Activated CD4-positive, alpha-beta T cell treated with anti-CD3 and anti-CD28 coated beads for 36 hours (primary cell): ENCODE measurements at regions not wholly inside any gene's neighbourhood (a gene's known extent, or its start where the extent isn't known, plus 50 kb on each side); places are given as distances from the start of the nearest gene placed in this dataset.

Experiments
- ATAC-seq: fragments of 200-7000 bp; cut with Tn5 transposase; one replicate; pipeline ENCODE4 v1.10.0; 2021; ENCODE audit warnings: mild to moderate bottlenecking, moderate library complexity
- CTCF ChIA-PET: fragments of 350-600 bp; sonication (Branson Sonifier 250); formaldehyde crosslinking; loops from one replicate; lab custom pipeline; 2021; ENCODE audit warnings: antibody characterized with exemption; lab: Charles Lee
- POLR2A ChIA-PET: fragments of 350-600 bp; sonication (Branson Sonifier 250); formaldehyde crosslinking; loops from one replicate; lab custom pipeline; 2021; ENCODE audit warnings: antibody characterized with exemption, inconsistent platforms; lab: Charles Lee
- DNase-seq: peaks from one replicate; pipeline ENCODE4 v3.0.0-alpha.2; 2020
- H3K27ac Mint-ChIP-seq: one replicate; pipeline ENCODE4 v1.8.0; 2021; ENCODE audit warnings: mixed read lengths
- H3K27me3 Mint-ChIP-seq: one replicate; pipeline ENCODE4 v1.8.0; 2021; ENCODE audit warnings: mixed read lengths
- H3K36me3 Mint-ChIP-seq: one replicate; pipeline ENCODE4 v1.8.0; 2021; ENCODE audit warnings: low read depth, mixed read lengths
- H3K4me1 Mint-ChIP-seq: one replicate; pipeline ENCODE4 v1.8.0; 2021; ENCODE audit warnings: mixed read lengths
- H3K4me3 Mint-ChIP-seq: one replicate; pipeline ENCODE4 v1.8.0; 2021; ENCODE audit warnings: mild to moderate bottlenecking, moderate library complexity, mixed read lengths
- H3K9me3 Mint-ChIP-seq: one replicate; pipeline ENCODE4 v1.8.0; 2021; ENCODE audit warnings: low read depth, mixed read lengths
- intact Hi-C, 2 experiments: fragments of 100-400 bp; cut with DNase I in 1 of 2; cut with micrococcal nuclease in 1 of 2; formaldehyde crosslinking; loops; one replicate each; pipeline versions ENCODE4 v1.14.2 to v1.15.1; 2022 to 2024; cut with DNase I, micrococcal nuclease

DNA sequence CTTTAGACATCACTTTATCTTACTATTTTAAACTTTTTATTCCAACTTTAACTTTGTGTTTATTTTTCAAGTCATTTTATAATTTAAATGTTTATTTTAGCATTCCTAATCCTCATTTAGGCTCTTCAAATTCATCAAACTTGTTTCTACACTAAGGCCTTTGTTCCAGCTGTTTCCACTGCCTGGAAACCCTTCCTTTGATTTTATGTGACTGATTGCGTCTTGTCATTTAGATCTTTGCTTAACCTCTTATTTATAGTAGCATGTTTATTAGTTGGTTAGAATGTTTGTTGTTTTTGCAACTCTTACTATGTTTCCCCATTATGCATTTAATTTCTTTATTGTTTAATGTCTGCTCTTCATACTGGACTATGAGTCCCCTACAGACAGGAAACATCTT lies 132.0 kb downstream of the FAM181B start:
- ATAC-seq (no peak), DNase-seq (no peak)
- POLR2A ChIA-PET = no interaction called here
- H3K27ac Mint-ChIP-seq = no peak overlapping the region
- H3K9me3 Mint-ChIP-seq = no peaks in the 10 kb centered on the region
- H3K36me3 Mint-ChIP-seq = no peaks in the 10 kb centered on the region
- no peaks in the 10 kb centered on the region for H3K4me1 Mint-ChIP-seq
- intact Hi-C loops = no loop called here
- CTCF ChIA-PET = no interaction called here
- no peaks in the 10 kb centered on the region for H3K27me3 Mint-ChIP-seq
- no peak overlapping the region for H3K4me3 Mint-ChIP-seq

DNA sequence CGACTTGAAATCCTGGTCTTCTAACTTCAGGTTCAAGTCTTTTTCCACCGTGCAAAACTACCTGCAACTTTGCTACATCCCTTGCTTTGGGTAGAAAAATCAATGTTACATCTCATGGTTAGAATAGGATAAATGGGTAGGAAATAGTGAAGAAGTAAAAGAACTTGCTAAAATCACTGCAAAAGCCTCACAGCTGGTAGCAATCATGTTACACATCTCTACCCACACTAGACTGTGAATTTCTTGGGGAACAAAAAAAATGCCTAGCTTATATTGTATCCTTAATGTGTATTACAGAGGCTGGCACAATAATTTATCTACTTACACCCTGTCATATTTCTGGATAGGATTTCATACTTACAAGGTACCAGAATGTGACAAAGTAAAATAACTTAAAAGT lies 133.8 kb downstream of the FAM181B start:
- ATAC-seq = no peak
- Mint-ChIP-seq H3K9me3 (no peaks in the 10 kb centered on the region), H3K4me1 (no peaks in the 10 kb centered on the region), H3K4me3 (no peak overlapping the region), H3K27ac (no peak overlapping the region), H3K36me3 (no peaks in the 10 kb centered on the region), H3K27me3 (no peaks in the 10 kb centered on the region)
- POLR2A ChIA-PET = interaction anchor here (0.7 kb wide), 1 partner anchor 15 kb away, joined by 3 read pairs; no protein-coding TSS in a partner anchor
- DNase-seq = no peak
- CTCF ChIA-PET = interaction anchor here (1.1 kb wide), 1 partner anchor 61 kb away, joined by 3 read pairs; no protein-coding TSS in a partner anchor
- intact Hi-C loops = no loop called here

DNA sequence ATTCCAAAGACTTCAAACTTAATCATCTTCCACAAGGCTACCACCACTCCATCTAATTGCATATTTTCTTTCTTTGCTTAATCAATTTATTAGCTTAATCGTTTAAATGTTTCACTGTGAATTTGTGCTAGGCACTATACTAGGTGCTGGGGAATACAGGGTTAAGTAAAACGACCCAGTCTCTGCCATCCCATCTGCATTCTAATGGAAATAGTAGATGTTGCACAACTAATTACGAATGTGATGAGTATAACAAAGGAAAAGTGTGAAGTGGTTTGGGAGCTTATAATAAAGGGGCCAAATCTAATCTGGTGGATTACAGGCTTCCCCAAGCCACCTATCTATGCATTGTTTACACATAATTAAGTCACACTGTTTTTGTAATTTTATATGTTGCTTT lies 147.1 kb downstream of the FAM181B start:
- Mint-ChIP-seq H3K4me3 (no peak overlapping the region), H3K27me3 (no peaks in the 10 kb centered on the region), H3K27ac (no peak overlapping the region), H3K36me3 (no peaks in the 10 kb centered on the region), H3K4me1 (no peaks in the 10 kb centered on the region), H3K9me3 (no peaks in the 10 kb centered on the region)
- intact Hi-C loops = no loop called here
- POLR2A ChIA-PET = no interaction called here
- DNase-seq (no peak), ATAC-seq (no peak)
- CTCF ChIA-PET = interaction anchor here (0.6 kb wide), 1 partner anchor 194 kb away, joined by 3 read pairs; no protein-coding TSS in a partner anchor

DNA sequence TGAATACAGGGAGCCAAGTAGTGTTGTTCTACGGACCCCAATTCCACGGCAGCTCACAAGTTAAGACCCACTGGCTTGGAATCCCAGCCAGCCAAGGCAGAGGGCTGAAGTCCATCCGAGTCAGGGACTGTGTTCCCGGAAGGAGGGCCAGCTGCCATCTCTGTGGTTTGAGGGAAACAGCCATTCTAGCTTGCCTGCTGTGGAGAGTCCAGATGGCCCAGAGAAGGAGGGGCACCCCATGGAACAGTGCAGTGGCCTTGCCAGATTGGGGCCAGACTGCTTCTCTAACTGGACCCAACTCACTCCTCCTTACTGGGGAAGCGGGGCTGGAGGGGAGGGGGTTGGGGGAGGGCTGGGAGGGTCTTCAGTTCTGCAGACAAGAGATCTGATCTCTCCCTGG lies 156.4 kb downstream of the FAM181B start:
- no peak overlapping the region for H3K4me3 Mint-ChIP-seq
- POLR2A ChIA-PET = interaction anchor here (0.7 kb wide), 1 partner anchor 89 kb away, joined by 3 read pairs; no protein-coding TSS in a partner anchor
- H3K9me3 Mint-ChIP-seq = no peaks in the 10 kb centered on the region
- ATAC-seq (no peak), DNase-seq (no peak)
- CTCF ChIA-PET = no interaction called here
- H3K36me3 Mint-ChIP-seq = no peaks in the 10 kb centered on the region
- no peaks in the 10 kb centered on the region for H3K27me3 Mint-ChIP-seq
- intact Hi-C loops = no loop called here
- no peak overlapping the region for H3K27ac Mint-ChIP-seq
- no peaks in the 10 kb centered on the region for H3K4me1 Mint-ChIP-seq

DNA sequence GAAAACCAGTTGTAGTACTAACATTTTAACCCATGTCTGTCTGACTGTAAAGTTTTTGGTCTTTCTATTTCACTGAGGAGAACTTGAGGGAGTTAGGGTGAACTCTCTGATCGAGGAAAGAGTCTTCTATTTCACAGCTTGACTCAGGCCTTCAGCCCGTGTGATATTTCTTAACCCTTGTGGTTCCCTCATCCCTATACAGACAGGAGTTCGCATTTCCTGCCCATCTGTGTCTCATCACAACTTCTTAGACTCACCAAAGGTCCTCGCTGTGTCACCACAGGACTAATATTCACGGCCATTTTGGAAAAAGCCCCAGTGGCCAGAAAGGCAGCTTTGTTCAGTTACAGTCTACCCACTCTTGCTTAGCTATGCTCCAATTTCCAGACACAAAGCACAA lies 172.8 kb downstream of the FAM181B start:
- POLR2A ChIA-PET = no interaction called here
- intact Hi-C loops = no loop called here
- DNase-seq = no peak

DNA sequence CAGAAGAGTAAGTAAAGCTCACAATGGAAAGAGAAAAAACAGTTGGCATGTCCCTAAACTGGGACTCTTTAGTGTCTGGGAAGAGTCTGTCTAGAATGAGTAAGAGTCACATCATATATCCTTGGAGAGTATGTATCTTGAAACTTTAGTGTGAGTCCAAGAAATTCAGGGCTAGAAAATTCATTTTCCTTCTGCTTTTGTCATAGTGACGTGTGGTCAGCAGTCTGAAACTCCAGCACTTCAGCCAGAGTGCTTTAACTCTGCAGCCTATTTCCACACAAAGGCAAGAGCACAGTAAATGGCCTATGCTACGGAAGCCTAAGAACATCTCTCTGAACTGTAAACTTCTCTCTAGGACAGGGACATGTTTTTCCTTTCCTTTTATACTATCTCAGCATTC lies 174.1 kb downstream of the FAM181B start:
- no peaks in the 10 kb centered on the region for H3K36me3 Mint-ChIP-seq
- no peaks in the 10 kb centered on the region for H3K9me3 Mint-ChIP-seq
- POLR2A ChIA-PET = no interaction called here
- H3K27me3 Mint-ChIP-seq = peaks cover 3% of the 10 kb centered on the region
- DNase-seq (no peak), ATAC-seq (no peak)
- H3K4me3 Mint-ChIP-seq = no peak overlapping the region
- CTCF ChIA-PET = interaction anchor here (0.6 kb wide), 1 partner anchor 915 kb away, joined by 3 read pairs; no protein-coding TSS in a partner anchor
- H3K27ac Mint-ChIP-seq = no peak overlapping the region
- intact Hi-C loops = no loop called here
- no peaks in the 10 kb centered on the region for H3K4me1 Mint-ChIP-seq

More for the DNA sequence above, 172.8 kb downstream of the FAM181B start:
- H3K9me3 Mint-ChIP-seq = no peaks in the 10 kb centered on the region
- no peak overlapping the region for H3K27ac Mint-ChIP-seq
- CTCF ChIA-PET = no interaction called here
- H3K36me3 Mint-ChIP-seq = no peaks in the 10 kb centered on the region
- peaks cover 2% of the 10 kb centered on the region for H3K27me3 Mint-ChIP-seq
- H3K4me3 Mint-ChIP-seq = no peak overlapping the region
- ATAC-seq = no peak
- H3K4me1 Mint-ChIP-seq = no peaks in the 10 kb centered on the region

DNA sequence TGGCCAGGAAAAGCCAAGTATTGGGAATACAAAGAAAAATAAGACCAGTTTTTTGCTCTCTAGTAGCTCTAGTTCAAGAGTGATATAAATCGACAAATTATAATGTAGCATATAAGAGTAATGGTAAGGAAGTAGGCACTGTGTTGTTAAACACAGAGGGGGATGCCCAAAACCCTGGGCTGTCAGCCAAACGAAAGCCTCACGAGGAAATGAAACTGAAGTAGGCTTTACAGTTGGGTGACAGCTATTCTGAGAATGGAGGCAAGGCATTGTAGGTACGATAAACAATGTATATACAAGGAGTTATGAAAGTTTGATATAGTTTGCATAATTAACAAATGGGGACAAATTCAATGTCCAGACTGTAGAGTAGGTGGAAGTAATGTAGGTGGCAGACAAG lies 176.4 kb downstream of the FAM181B start:
- Mint-ChIP-seq H3K36me3 (no peaks in the 10 kb centered on the region), H3K27me3 (peaks cover 3% of the 10 kb centered on the region), H3K27ac (no peak overlapping the region), H3K4me1 (no peaks in the 10 kb centered on the region), H3K9me3 (no peaks in the 10 kb centered on the region), H3K4me3 (no peak overlapping the region)
- no peak for DNase-seq
- ChIA-PET POLR2A (no interaction called here), CTCF (no interaction called here)
- no peak for ATAC-seq
- intact Hi-C loops = no loop called here

DNA sequence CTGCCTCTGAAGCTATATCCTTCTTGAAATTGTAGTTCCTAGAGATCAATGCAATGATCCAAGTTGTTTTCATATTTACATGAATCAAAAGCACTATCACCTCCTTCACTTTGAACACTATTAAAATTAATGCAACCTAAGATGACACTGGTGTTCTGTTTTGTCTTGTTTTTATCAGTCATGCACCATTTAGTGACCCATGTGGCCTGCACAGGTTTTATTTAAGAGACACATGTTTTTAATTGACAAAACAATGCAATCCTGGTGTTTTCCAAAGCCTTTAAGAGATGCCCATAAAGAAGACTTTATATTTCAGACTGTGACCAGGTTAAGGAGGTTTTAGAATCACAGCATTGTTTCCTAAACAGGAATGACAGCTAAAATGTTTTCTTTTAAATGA lies 177.5 kb downstream of the FAM181B start:
- POLR2A ChIA-PET = no interaction called here
- no peak overlapping the region for H3K4me3 Mint-ChIP-seq
- DNase-seq = no peak
- no peaks in the 10 kb centered on the region for H3K36me3 Mint-ChIP-seq
- no peaks in the 10 kb centered on the region for H3K9me3 Mint-ChIP-seq
- no peak for ATAC-seq
- peaks cover 3% of the 10 kb centered on the region for H3K27me3 Mint-ChIP-seq
- CTCF ChIA-PET = no interaction called here
- H3K27ac Mint-ChIP-seq = no peak overlapping the region
- intact Hi-C loops = no loop called here
- no peaks in the 10 kb centered on the region for H3K4me1 Mint-ChIP-seq

DNA sequence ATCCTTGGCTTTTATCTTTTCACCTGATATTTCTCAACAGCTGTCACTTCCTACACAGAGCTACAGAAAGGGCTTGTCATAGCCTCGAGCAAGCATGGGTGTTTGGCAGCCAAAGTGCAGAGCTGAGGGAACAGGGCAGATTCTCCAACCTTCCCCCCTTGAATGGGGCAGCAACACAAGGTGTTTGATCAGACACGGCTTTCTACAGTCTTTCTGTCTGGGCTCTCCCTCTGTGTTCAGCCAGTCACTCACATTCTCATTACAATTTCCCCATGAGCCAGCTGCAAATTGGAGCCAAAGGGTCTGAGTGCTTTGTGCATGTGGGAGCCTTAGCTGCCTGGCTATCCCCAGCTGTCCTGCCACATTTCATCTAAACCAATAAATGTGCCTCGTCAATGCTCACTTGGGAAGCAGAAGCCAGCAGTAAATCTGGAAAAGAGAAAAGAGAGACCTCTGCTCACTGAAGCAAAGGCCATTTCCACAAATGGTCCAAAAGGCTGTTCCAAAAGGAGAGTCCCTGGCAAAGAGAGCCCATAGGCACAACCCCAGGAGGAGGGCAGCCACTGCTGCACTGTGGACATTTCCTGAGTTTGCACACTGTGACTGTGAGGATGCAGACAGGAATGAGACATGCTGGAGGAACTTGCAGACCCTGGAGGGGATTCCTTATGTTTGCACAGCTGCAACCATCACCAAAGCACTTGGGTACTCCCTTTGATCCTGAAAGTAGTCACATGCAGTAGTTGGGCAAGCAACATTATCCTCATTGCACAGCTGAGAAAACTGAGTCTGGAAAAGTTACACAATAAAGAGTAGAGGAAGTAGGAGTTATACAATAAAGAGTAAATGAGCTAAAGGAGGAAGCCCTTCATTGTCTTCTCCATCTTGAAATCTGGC lies 186.8 kb downstream of the FAM181B start:
- no peak overlapping the region for H3K4me3 Mint-ChIP-seq
- intact Hi-C loops = loop anchor here in 1 of 2 experiments (10.0 kb wide), 1 partner anchor 62 kb away; no protein-coding TSS in a partner anchor
- H3K9me3 Mint-ChIP-seq = no peaks in the 10 kb centered on the region
- ChIA-PET POLR2A (no interaction called here), CTCF (interaction anchor here (0.8 kb wide), 1 partner anchor 47 kb away, joined by 3 read pairs; no protein-coding TSS in a partner anchor)
- peaks cover 2% of the 10 kb centered on the region for H3K27me3 Mint-ChIP-seq
- no peaks in the 10 kb centered on the region for H3K36me3 Mint-ChIP-seq
- no peaks in the 10 kb centered on the region for H3K4me1 Mint-ChIP-seq
- ATAC-seq (no peak), DNase-seq (no peak)
- H3K27ac Mint-ChIP-seq = no peak overlapping the region

DNA sequence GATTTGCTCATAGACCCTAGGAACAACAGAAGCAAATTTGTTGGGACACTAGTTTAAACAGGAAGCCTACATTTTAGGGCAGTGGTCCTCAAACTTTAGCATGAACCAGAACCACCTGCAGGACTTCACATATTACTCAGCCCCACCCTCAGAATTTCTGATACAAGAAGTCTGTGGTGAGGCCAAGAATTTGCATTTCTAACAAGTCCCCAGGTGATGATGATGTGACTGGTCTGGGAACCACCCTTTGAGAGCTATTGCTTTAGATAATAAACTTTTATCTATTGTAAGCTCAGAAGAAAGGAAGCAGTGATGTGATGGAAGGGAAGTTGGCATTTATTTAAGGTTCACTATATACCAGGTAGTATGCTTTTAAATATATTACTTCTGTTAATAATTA lies 194.0 kb downstream of the FAM181B start:
- intact Hi-C loops = loop anchor here in 1 of 2 experiments (10.0 kb wide), 1 partner anchor 55 kb away; no protein-coding TSS in a partner anchor
- H3K27me3 Mint-ChIP-seq = peaks cover 2% of the 10 kb centered on the region
- H3K4me3 Mint-ChIP-seq = no peak overlapping the region
- ATAC-seq (no peak), DNase-seq (no peak)
- H3K36me3 Mint-ChIP-seq = no peaks in the 10 kb centered on the region
- H3K4me1 Mint-ChIP-seq = no peaks in the 10 kb centered on the region
- no peaks in the 10 kb centered on the region for H3K9me3 Mint-ChIP-seq
- H3K27ac Mint-ChIP-seq = no peak overlapping the region
- CTCF ChIA-PET = no interaction called here
- POLR2A ChIA-PET = no interaction called here

DNA sequence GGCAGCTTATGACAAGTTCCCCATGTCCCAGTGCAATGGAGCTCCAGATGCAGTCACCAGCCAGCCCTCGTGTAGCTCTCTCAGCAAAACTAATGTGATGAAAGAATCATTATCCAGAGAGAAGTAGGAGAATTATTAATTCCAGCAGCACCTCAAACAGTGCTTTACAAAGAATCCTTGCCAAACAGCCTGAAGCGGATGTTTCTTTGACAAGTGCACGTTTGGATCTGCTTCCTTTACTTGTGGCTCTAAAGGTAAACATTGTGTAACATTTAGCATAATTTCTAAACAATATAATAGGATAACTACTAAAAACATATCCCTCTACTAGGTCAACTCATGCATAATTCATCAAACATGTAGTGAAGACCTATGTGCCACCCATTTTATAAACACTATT lies 197.0 kb downstream of the FAM181B start:
- intact Hi-C loops = no loop called here
- ChIA-PET CTCF (interaction anchor here (1.0 kb wide), 1 partner anchor 15 kb away, joined by 3 read pairs; no protein-coding TSS in a partner anchor), POLR2A (no interaction called here)
- Mint-ChIP-seq H3K27me3 (peaks cover 2% of the 10 kb centered on the region), H3K4me1 (no peaks in the 10 kb centered on the region), H3K36me3 (no peaks in the 10 kb centered on the region), H3K9me3 (no peaks in the 10 kb centered on the region), H3K27ac (no peak overlapping the region), H3K4me3 (no peak overlapping the region)
- DNase-seq (no peak), ATAC-seq (no peak)
